GM12878 (cell line): ENCODE measurements at regions not wholly inside any gene's neighbourhood (a gene's known extent, or its start where the extent isn't known, plus 50 kb on each side); places are given as distances from the start of the nearest gene placed in this dataset.

Experiments used
- ATF2 ChIP-seq: IDR thresholded peaks from 2 replicates; pipeline ENCODE4 v1.6.1; 2012; ENCODE audit warnings: low read length, inconsistent platforms
- HDAC6 ChIP-seq: fragments of 200-600 bp; sonication (generic); IDR thresholded peaks from one replicate; pipeline ENCODE4 v1.8.0; 2017; ENCODE audit warnings: antibody characterized with exemption; ENCODE audit not compliant: unreplicated experiment
- MXI1 ChIP-seq: fragments of 150-350 bp; IDR thresholded peaks from 2 replicates; pipeline ENCODE4 v1.6.1; 2011; ENCODE audit warnings: low read depth, mild to moderate bottlenecking, inconsistent platforms, low read length, improper control_type of control experiment
- MYB ChIP-seq: fragments of 150-350 bp; IDR thresholded peaks from 2 replicates; pipeline ENCODE4 v1.6.1; 2014; ENCODE audit warnings: mild to moderate bottlenecking, low read depth, low read length, borderline replicate concordance
- POLR2AphosphoS5 ChIP-seq: IDR thresholded peaks from 2 replicates; pipeline ENCODE4 v1.6.1; 2011; ENCODE audit warnings: mild to moderate bottlenecking, low read length, inconsistent platforms
- SP1 ChIP-seq: IDR thresholded peaks from one replicate; pipeline ENCODE4 v1.6.1; 2011; ENCODE audit warnings: low read depth, low read length
- SPI1 ChIP-seq: IDR thresholded peaks from 2 replicates; pipeline ENCODE4 v1.6.1; 2011; ENCODE audit warnings: low read depth, mild to moderate bottlenecking, low read length, moderate library complexity, borderline replicate concordance; ENCODE audit not compliant: insufficient read depth
- SREBF1 ChIP-seq: IDR thresholded peaks from 2 replicates; pipeline ENCODE4 v1.6.1; 2012; ENCODE audit warnings: mild to moderate bottlenecking, low read length
- USF2 ChIP-seq: IDR thresholded peaks from 2 replicates; pipeline ENCODE4 v1.6.1; 2011; ENCODE audit warnings: low read depth, low read length, improper control_type of control experiment, borderline replicate concordance
- YY1 ChIP-seq: IDR thresholded peaks from 2 replicates; pipeline ENCODE4 v1.6.1; 2011; ENCODE audit warnings: low read depth, mild to moderate bottlenecking, low read length
- ZNF217 ChIP-seq: fragments of 450-650 bp; IDR thresholded peaks from 2 replicates; pipeline ENCODE4 v1.6.1; 2017; ENCODE audit warnings: antibody characterized with exemption, mild to moderate bottlenecking
- TF ChIP-seq, protein P1 (sequence below), 3 experiments: IDR thresholded peaks in 2 of 3; conservative IDR thresholded peaks in 1 of 3; 2 replicates each; pipeline ENCODE4 v1.5.1; 2011; ENCODE audit warnings: low read depth in 3 of 3, low read length in 3 of 3, mild to moderate bottlenecking in 3 of 3, control low read depth in 2 of 3, moderate library complexity in 2 of 3, inconsistent platforms in 1 of 3, mixed read lengths in 1 of 3; ENCODE audit not compliant: control insufficient read depth in 2 of 3, insufficient read depth in 1 of 3; ENCODE audit errors: extremely low read depth in 1 of 3

DNA sequence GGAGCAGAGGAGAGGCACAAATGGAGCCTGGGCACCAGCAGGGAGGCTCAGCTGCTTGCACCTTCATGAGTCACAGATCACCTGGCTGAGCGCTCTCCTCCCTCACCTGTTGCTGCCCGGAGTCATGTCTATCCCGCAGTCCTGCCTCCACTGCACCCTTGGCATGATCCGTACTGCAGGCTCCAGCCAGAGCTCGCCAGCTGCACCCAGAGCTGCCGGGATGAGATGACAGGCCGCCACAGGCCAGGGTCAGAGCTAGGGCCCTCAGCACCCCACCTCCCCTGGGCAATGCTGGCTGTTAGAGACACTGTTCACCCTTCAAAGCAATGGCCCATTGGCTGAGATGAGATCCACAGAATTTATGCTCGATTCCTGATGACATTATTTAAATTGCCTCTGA, 702.8 kb downstream of the TBC1D22A start:
- TF ChIP-seq SPI1 (no peak), POLR2AphosphoS5 (no peak), SREBF1 (no peak), USF2 (no peak), ATF2 (no peak), MYB (no peak), YY1 (no peak), ZNF217 (no peak), HDAC6 (no peak), MXI1 (no peak), SP1 (no peak)
- TF ChIP-seq, protein P1, sequence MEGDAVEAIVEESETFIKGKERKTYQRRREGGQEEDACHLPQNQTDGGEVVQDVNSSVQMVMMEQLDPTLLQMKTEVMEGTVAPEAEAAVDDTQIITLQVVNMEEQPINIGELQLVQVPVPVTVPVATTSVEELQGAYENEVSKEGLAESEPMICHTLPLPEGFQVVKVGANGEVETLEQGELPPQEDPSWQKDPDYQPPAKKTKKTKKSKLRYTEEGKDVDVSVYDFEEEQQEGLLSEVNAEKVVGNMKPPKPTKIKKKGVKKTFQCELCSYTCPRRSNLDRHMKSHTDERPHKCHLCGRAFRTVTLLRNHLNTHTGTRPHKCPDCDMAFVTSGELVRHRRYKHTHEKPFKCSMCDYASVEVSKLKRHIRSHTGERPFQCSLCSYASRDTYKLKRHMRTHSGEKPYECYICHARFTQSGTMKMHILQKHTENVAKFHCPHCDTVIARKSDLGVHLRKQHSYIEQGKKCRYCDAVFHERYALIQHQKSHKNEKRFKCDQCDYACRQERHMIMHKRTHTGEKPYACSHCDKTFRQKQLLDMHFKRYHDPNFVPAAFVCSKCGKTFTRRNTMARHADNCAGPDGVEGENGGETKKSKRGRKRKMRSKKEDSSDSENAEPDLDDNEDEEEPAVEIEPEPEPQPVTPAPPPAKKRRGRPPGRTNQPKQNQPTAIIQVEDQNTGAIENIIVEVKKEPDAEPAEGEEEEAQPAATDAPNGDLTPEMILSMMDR (IDR thresholded peaks at IDR 0.05 in 2 of 3, conservative IDR thresholded peaks at IDR 0.05 in 1 of 3; ENCODE audit: control insufficient read depth in 2 of 3, extremely low read depth in 1 of 3, insufficient read depth in 1 of 3, low read depth in 3 of 3, low read length in 3 of 3): no peak
